Epithelial cell of esophagus (primary cell): ENCODE measurements at regions not wholly inside any gene's neighbourhood (a gene's known extent, or its start where the extent isn't known, plus 50 kb on each side); places are given as distances from the start of the nearest gene placed in this dataset.

ENCODE experiments used
- DNase-seq: peaks from one replicate; pipeline ENCODE4 v3.0.0; 2010; ENCODE audit warnings: low read depth
- H3K4me3 ChIP-seq: 2 replicates; pipeline ENCODE4 v1.5.1; 2011; ENCODE audit warnings: mild to moderate bottlenecking, low read length, control low read depth
- CTCF ChIP-seq: IDR thresholded peaks from 2 replicates; pipeline ENCODE4 v1.5.1; 2011; ENCODE audit warnings: low read depth, mild to moderate bottlenecking, low read length, control low read depth, inconsistent platforms; ENCODE audit not compliant: insufficient read depth; ENCODE audit errors: missing control alignments

- no peak overlapping the region for H3K4me3 ChIP-seq
- TF ChIP-seq CTCF, result no peak
- no peak for DNase-seq
Observed at GRCh38 chr11:35868491-35868890, 75.4 kb upstream of the LDLRAD3 start.

DNA sequence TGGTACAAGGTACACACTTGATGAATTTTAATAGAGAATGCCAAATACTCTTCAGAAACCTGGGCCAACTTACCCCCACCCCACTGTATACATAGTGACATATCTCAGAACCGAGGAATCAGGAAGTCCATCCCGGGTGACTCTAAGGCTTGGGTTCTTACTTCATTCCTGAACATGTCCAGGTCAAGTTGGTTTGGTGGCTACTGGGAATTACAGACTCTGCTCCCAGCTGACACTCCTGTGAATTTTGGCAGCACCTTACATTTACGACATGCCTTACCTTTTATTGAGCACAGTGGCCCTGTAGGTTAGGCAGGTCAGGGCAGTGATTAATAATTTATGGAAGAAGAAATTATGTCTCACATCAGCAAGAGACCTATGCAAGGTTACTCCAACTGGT, 70.1 kb upstream of the LDLRAD3 start:
- no peak overlapping the region for H3K4me3 ChIP-seq
- DNase-seq, result peak; percentile 32
- no peak for TF ChIP-seq CTCF

DNA sequence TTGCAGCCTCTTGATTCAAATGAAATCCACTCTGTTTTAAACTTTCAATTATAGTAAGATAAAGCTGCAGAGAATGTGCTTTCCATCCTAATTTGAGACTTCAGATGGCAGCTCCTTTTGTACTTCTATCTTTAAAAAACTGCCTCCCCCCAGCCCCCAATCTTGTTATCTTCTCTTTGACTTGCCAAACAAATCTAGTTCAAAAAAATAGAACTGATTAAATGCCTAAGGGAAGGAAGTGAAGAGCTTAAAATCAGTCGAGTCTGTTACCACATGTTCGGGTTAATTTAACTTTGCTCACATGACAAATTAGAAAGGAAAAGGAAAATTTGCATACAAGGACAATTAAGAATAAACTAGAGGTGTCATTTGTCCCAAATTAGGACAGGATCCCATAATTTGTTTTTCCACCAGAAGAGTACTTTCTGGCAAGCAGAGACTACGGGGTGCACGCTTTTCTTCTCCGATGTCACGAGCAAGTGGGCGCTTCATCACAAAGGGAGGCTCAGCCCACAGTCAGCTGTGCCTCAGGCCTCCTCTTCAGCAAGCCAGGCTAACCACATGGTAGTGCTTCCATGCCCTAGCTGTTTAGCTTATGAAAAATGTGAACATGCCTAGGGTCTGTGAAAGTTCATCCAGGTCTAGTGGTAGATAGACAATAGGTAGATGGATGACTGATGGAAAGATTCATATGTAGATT, 69.0 kb upstream of the LDLRAD3 start:
- TF ChIP-seq CTCF, result no peak
- no peak overlapping the region for H3K4me3 ChIP-seq
- no peak for DNase-seq

DNA sequence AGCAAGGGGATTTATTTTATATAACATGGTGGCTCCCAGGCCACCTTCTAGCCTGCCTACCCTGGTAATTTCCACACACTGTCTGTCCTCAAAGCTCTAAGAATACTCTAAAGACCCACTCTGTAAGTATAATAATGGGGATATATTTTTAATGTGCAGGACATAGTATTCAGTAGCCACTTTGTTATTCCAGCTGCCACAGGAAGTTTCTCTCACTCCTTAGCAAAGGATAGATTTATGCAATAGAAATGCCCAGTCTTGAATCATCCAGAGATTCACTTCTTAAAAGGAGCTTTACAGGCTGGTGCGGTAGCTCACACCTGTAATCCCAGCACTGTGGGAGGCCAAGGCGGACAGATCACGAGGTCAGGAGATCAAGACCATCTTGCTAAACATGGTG, 68.4 kb upstream of the LDLRAD3 start:
- no peak overlapping the region for H3K4me3 ChIP-seq
- no peak for DNase-seq
- TF ChIP-seq CTCF, result no peak

- no peak overlapping the region for H3K4me3 ChIP-seq
- DNase-seq, result no peak
- no peak for TF ChIP-seq CTCF
Observed at GRCh38 chr11:35876786-35877185, 67.1 kb upstream of the LDLRAD3 start.

DNA sequence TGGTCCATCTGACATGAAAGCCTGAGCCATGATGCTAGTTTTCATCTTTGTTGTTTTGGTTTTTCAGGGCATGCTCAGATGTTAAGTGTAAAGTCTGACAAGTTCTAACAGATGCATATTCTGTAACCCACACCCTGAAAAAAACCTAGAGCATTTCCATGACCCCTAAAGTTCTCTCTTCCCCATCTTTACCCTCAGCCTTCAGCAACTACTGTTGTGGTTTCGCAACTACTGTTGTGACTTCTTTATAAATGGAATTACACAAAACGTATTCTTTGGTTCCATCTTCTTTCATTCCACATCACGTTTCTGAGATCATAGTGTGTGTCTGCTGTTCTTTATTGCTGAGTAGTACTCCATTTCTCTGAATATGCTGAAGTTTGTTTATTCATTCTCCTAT, 65.1 kb upstream of the LDLRAD3 start:
- TF ChIP-seq CTCF, result no peak
- no peak overlapping the region for H3K4me3 ChIP-seq
- no peak for DNase-seq

GRCh38 chr11:35879361-35879760, 64.5 kb upstream of the LDLRAD3 start:
- TF ChIP-seq CTCF, result no peak
- no peak overlapping the region for H3K4me3 ChIP-seq
- DNase-seq, result no peak
